ENCODE measurements at regions not wholly inside any gene's neighbourhood (a gene's known extent, or its start where the extent isn't known, plus 50 kb on each side); places are given as distances from the start of the nearest gene placed in this dataset.

DNA sequence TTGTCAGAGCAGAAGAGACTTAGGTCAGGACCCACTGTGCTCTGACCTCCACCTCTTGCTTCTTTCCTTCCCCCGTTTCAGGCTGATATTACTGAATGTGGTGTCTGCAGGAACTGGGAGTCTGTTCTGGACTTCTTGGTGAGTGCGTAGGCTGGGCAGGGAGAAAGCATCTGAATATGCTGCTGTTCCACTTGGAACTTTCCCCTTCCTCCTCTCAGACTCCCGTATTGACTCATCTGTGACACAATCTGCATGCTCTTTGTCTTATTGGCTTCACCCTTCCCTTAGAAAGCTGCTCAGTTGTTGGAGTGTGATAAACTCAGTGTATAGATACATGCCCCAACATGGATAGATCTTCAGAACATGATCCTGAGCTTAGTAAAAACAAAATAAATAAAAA, 137.6 kb upstream of the HABP2 start:
- no peak for DNase-seq (ENCODE audit: low read depth, low spot score)
- TF ChIP-seq, protein P1, sequence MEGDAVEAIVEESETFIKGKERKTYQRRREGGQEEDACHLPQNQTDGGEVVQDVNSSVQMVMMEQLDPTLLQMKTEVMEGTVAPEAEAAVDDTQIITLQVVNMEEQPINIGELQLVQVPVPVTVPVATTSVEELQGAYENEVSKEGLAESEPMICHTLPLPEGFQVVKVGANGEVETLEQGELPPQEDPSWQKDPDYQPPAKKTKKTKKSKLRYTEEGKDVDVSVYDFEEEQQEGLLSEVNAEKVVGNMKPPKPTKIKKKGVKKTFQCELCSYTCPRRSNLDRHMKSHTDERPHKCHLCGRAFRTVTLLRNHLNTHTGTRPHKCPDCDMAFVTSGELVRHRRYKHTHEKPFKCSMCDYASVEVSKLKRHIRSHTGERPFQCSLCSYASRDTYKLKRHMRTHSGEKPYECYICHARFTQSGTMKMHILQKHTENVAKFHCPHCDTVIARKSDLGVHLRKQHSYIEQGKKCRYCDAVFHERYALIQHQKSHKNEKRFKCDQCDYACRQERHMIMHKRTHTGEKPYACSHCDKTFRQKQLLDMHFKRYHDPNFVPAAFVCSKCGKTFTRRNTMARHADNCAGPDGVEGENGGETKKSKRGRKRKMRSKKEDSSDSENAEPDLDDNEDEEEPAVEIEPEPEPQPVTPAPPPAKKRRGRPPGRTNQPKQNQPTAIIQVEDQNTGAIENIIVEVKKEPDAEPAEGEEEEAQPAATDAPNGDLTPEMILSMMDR (IDR thresholded peaks at IDR 0.05; ENCODE audit: low read depth, low read length): no peak
- in situ Hi-C loops (cut with HindIII; ENCODE audit: low sequenced_read_pairs): no loop called here
- H3K4me3 ChIP-seq (ENCODE audit: low read depth, low read length): no peak overlapping the region

DNA sequence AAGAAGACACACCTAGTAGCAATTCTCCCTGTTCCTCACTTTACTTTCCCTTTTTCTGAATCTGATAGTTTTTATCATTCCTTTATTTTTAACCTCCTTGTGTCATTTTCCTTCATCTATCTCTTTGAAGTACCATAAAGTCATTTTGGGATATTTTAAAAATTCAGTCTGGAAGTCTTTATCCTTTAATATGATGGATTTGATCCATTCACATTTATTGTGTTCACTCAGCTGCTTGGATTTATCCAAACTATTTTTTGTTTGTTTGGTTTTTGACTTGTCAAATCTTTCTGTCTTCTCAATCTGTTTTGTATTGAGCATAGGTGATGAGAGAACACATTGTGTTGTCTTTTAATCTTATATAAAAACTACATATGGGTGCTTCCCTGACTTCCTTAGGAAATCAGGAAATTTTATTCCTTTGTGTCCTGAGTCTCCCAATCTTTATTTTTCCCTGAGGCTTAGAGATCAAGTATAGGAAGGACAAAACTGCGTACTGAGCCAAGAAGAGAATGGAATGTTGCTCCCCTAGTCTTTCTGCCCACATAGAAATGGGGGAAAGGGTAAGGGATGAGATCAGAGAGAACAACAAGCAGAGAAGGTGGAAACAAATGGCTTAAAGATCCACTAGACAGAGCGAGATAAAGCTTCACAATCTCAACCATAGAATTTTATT, 132.7 kb upstream of the HABP2 start:
- TF ChIP-seq, protein P1 (IDR thresholded peaks at IDR 0.05; ENCODE audit: low read depth, low read length): no peak
- no peak for DNase-seq (ENCODE audit: low read depth, low spot score)
- H3K4me3 ChIP-seq (ENCODE audit: low read depth, low read length): no peak overlapping the region
- in situ Hi-C loops (cut with HindIII; ENCODE audit: low sequenced_read_pairs): no loop called here

DNA sequence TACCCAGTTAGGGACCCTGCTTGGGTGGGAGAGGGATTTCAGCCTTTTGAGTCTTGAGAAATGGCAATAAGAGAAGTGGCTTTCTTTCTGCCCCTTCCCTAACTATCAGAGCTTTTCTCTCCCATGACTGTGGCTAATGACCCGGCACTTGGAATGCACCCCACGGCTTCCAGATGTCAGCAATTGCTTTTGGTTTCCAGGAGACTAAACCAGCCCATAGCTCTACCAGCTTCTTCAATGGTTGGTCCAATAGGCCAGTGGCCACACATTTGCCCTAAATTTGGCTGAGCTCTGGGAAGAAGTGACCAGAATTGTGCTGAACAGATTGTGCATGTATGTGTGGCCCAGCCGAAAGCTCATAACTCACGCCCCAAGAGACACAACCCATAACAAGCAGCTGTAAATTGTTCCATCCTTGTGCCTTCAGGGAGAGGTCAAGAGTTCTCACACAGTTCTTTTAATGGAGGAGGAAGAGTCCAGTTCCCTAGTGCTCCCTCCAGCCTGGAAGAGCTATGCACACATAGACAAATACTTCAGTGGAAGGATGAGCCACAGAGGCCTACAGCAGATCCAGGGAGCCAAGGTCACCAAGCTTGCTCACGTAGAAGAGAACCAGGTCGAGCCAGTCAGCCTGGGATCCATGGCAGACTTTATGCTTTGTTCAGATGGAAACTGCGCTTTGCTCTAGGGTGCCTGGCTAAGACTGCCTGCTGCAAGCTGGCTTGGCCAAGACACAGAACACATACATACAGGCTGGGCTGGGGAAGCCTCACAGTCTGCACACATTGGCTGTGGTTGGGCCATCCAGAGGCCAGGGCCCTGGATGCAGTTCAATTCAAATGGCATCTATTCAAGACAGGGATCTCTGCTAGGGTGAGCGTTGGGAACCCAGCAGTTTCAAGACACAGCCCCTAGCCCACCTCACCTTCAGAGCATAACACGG, 131.8 kb upstream of the HABP2 start:
- no peak for DNase-seq (ENCODE audit: low read depth, low spot score)
- no peak overlapping the region for H3K4me3 ChIP-seq (ENCODE audit: low read depth, low read length)
- TF ChIP-seq, protein P1 (IDR thresholded peaks at IDR 0.05; ENCODE audit: low read depth, low read length): no peak
- in situ Hi-C loops (cut with HindIII; ENCODE audit: low sequenced_read_pairs): no loop called here

DNA sequence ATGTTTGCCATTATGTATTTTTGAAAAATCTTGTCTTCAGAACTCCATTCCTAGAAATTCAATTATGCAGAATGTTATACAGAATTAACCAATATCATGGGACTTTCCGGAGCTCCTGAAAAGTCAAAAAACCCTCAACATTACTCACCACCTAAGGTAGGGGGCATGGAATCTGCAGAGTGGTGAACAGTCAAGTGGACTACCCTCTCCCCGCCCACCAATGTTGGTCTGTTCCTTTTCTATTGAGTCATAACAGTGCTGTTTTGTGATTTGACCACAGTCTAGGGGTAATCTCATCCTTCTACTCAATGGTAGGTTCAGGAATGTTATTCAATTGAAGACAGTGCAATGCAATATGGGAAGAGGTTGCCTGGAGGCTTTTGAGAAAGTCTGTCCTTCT, 130.5 kb upstream of the HABP2 start:
- in situ Hi-C loops (cut with HindIII; ENCODE audit: low sequenced_read_pairs): no loop called here
- H3K4me3 ChIP-seq (ENCODE audit: low read depth, low read length): no peak overlapping the region
- DNase-seq (ENCODE audit: low read depth, low spot score): no peak
- TF ChIP-seq, protein P1 (IDR thresholded peaks at IDR 0.05; ENCODE audit: low read depth, low read length): no peak

DNA sequence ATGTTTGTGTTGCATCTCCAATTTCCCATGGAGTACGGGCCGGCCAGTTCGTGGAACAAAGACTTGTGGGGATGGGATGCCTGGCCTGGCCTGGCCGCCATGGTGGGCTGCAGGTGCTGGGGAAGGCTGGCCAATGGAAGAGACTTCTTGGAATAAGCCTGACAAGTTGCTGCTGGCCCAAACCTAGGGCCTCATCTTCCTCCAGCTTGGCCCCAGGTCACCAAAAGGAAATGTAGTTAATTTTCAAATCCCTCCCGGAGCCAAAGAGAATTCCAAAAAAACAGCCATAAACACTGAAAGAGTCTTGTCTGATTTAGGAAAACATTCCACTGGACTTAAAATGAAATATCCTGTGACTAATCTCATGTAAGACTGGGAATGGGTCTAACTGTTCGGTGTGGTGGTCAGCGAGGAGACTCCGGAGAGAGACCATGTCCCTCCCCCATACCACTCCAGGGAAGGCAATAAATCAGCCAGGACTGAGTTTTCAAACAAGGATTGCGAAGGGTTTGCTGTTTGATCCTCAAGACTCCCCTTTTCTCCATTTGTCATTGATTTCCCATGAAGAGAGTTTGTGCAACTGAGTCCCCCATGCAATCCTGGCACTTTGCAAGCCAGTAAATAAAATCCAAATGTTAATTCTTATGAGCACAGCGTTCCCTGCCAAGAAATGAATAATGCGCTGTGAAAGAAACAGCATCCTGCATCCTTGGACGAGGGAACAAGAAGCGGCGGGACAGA, 128.7 kb upstream of the HABP2 start:
- DNase-seq (ENCODE audit: low read depth, low spot score): no peak
- in situ Hi-C loops (cut with HindIII; ENCODE audit: low sequenced_read_pairs): no loop called here
- no peak overlapping the region for H3K4me3 ChIP-seq (ENCODE audit: low read depth, low read length)
- TF ChIP-seq, protein P1 (IDR thresholded peaks at IDR 0.05; ENCODE audit: low read depth, low read length): no peak

DNA sequence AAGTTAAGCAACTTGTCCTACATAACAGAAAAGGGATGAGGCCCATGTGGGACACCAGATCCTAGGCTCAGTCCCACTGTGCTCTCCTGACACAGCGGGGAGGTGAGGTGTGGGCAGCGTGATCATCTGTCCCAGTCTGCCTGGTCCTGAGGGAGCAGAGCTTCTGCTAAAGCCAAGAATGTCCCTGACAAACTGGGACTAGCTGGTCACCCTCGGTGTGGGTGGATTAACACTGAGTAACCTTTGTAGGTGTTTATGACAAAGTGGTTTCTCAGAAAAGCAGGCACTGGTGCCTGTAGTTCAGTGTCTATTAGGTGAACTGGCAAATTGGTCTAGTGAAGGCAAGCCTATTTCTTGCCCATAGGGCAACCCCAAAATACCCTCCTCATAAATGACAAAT, 127.8 kb upstream of the HABP2 start:
- H3K4me3 ChIP-seq (ENCODE audit: low read depth, low read length): no peak overlapping the region
- in situ Hi-C loops (cut with HindIII; ENCODE audit: low sequenced_read_pairs): no loop called here
- DNase-seq (ENCODE audit: low read depth, low spot score): no peak
- TF ChIP-seq, protein P1 (IDR thresholded peaks at IDR 0.05; ENCODE audit: low read depth, low read length): no peak

Data from astrocyte of the spinal cord (primary cell).